ENCODE measurements at regions not wholly inside any gene's neighbourhood (a gene's known extent, or its start where the extent isn't known, plus 50 kb on each side); places are given as distances from the start of the nearest gene placed in this dataset.

DNA sequence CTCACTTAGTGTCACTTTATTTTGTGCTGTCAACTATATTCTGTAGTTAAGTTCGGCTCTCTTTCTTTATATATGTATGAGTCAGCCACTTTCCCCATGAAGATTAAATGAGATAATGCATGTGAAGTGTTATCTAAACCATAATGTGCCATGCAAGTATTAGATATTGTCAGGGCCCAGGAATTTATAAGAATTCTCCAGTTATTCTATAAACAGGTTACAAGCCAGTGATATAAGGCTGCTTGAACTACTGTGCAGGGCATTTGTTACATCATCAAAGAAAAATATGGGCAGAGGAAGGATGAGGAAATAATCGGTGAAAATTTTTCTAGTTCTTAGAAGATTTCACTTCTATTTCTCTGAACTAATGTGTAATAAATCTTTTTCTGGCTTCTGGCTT lies 1049.0 kb upstream of the NR2F2 start:
- no peak overlapping the region for H3K4me3 Mint-ChIP-seq (ENCODE audit: unreplicated experiment)
- no peak for DNase-seq (ENCODE audit: unreplicated experiment)
- no peaks in the 10 kb centered on the region for H3K27me3 Mint-ChIP-seq (ENCODE audit: insufficient read depth, unreplicated experiment)
- ChIA-PET CTCF (interaction anchor here (0.8 to 1.8 kb wide), 4 partner anchors 9 to 547 kb away, joined by 3 to 5 read pairs (median 4); no protein-coding TSS in a partner anchor), POLR2A (no interaction called here)
- H3K4me1 Mint-ChIP-seq (ENCODE audit: insufficient read depth, unreplicated experiment) = no peaks in the 10 kb centered on the region
- H3K27ac Mint-ChIP-seq (ENCODE audit: low read depth, unreplicated experiment) = no peak overlapping the region
- no peaks in the 10 kb centered on the region for H3K9me3 Mint-ChIP-seq (ENCODE audit: unreplicated experiment)
- BruUV-seq (replicated peaks) = no TSS peak
- no peaks in the 10 kb centered on the region for H3K36me3 Mint-ChIP-seq (ENCODE audit: insufficient read depth, unreplicated experiment)
- TF ChIP-seq, protein P1, sequence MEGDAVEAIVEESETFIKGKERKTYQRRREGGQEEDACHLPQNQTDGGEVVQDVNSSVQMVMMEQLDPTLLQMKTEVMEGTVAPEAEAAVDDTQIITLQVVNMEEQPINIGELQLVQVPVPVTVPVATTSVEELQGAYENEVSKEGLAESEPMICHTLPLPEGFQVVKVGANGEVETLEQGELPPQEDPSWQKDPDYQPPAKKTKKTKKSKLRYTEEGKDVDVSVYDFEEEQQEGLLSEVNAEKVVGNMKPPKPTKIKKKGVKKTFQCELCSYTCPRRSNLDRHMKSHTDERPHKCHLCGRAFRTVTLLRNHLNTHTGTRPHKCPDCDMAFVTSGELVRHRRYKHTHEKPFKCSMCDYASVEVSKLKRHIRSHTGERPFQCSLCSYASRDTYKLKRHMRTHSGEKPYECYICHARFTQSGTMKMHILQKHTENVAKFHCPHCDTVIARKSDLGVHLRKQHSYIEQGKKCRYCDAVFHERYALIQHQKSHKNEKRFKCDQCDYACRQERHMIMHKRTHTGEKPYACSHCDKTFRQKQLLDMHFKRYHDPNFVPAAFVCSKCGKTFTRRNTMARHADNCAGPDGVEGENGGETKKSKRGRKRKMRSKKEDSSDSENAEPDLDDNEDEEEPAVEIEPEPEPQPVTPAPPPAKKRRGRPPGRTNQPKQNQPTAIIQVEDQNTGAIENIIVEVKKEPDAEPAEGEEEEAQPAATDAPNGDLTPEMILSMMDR (IDR thresholded peaks at IDR 0.05; ENCODE audit: unreplicated experiment) = no peak
- intact Hi-C loops (cut with micrococcal nuclease) = no loop called here

DNA sequence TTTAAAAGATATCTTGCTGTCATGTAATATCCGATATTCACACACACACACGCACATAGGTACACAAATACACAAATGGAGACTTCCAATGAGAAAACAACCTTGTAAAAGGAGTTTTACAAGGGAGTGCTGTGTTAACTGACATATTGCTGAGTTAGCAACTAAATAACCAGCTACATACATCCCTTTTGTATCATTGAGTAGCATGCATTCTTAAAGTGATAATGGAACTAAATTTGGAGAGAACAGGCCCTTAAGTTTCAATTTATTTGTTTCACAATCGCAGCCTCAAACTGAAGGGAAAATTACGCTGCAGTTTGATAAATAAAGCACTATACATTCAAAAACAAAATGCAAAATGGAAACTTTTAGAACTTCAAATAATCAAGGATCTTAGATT lies 1046.0 kb upstream of the NR2F2 start:
- BruUV-seq (replicated peaks) = no TSS peak
- Mint-ChIP-seq H3K36me3 (ENCODE audit: insufficient read depth, unreplicated experiment) (no peaks in the 10 kb centered on the region), H3K4me1 (ENCODE audit: insufficient read depth, unreplicated experiment) (no peaks in the 10 kb centered on the region), H3K27ac (ENCODE audit: low read depth, unreplicated experiment) (no peak overlapping the region), H3K9me3 (ENCODE audit: unreplicated experiment) (no peaks in the 10 kb centered on the region), H3K27me3 (ENCODE audit: insufficient read depth, unreplicated experiment) (no peaks in the 10 kb centered on the region), H3K4me3 (ENCODE audit: unreplicated experiment) (no peak overlapping the region)
- TF ChIP-seq, protein P1 (IDR thresholded peaks at IDR 0.05; ENCODE audit: unreplicated experiment) = no peak
- DNase-seq (ENCODE audit: unreplicated experiment) = no peak
- intact Hi-C loops (cut with micrococcal nuclease) = no loop called here
- CTCF ChIA-PET = interaction anchor here (0.8 to 1.3 kb wide), 2 partner anchors 9 to 1043 kb away, joined by 3 to 5 read pairs; no protein-coding TSS in a partner anchor
- POLR2A ChIA-PET = no interaction called here

DNA sequence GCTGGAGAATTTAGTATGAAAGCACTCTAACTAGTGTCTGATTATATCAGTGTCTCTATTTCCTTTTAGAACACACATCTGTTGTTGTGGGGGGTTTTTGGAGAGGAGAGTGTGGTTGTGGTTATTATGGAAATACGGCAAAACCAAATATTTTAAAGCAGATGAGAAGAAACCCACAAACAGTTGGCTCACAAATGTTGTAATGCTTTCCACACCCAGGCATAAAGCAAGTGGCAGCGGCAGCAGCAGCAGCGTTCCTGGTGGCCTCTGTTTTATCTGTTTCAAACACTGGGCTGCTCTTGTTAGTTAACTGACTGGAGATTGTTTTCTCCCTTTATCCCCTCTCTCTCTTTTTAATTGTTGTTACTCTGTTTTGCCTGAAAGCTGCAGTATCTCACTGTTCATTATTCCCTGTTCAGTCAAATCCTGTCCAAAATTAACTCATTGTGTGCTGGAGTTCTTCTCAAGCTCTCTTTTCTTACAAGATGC lies 1045.5 kb upstream of the NR2F2 start:
- no peak overlapping the region for H3K27ac Mint-ChIP-seq (ENCODE audit: low read depth, unreplicated experiment)
- no peaks in the 10 kb centered on the region for H3K9me3 Mint-ChIP-seq (ENCODE audit: unreplicated experiment)
- DNase-seq (ENCODE audit: unreplicated experiment) = no peak
- H3K4me1 Mint-ChIP-seq (ENCODE audit: insufficient read depth, unreplicated experiment) = no peaks in the 10 kb centered on the region
- no peaks in the 10 kb centered on the region for H3K27me3 Mint-ChIP-seq (ENCODE audit: insufficient read depth, unreplicated experiment)
- POLR2A ChIA-PET = interaction anchor here (0.5 kb wide), 1 partner anchor 1419 kb away, joined by 3 read pairs; no protein-coding TSS in a partner anchor
- CTCF ChIA-PET = interaction anchor here (0.5 to 1.4 kb wide), 3 partner anchors 259 to 1432 kb away, joined by 3 to 4 read pairs (median 3); no protein-coding TSS in a partner anchor
- no TSS peak for BruUV-seq (replicated peaks)
- intact Hi-C loops (cut with micrococcal nuclease) = no loop called here
- no peaks in the 10 kb centered on the region for H3K36me3 Mint-ChIP-seq (ENCODE audit: insufficient read depth, unreplicated experiment)
- TF ChIP-seq, protein P1 (IDR thresholded peaks at IDR 0.05; ENCODE audit: unreplicated experiment) = no peak
- H3K4me3 Mint-ChIP-seq (ENCODE audit: unreplicated experiment) = no peak overlapping the region

DNA sequence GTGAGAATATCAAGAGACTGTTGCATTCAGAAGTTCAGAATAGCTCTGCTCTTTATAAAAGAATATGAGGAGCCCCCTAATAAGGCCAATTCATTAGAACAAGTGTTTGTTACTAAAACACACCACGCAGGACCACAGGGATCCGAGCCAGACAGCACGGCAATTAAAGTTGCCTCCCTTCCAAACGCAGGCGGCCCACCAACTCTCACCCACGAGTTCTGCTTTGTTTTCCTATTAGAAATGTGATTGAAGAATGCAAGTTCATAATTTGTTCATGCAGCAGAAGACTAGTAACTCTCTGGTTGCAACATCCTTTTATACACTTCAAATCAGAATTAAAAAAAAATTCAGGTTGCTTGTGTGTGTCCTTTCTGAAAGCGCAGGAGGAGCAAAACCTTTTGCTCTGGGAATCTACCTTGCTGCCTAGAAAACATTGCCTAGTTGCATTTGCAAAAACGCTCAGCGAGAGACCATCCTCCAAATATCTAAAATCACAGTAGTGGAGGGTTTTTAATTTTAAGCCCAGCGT lies 1044.1 kb upstream of the NR2F2 start:
- Mint-ChIP-seq H3K4me3 (ENCODE audit: unreplicated experiment) (no peak overlapping the region), H3K4me1 (ENCODE audit: insufficient read depth, unreplicated experiment) (no peaks in the 10 kb centered on the region), H3K27me3 (ENCODE audit: insufficient read depth, unreplicated experiment) (no peaks in the 10 kb centered on the region), H3K9me3 (ENCODE audit: unreplicated experiment) (no peaks in the 10 kb centered on the region), H3K27ac (ENCODE audit: low read depth, unreplicated experiment) (no peak overlapping the region), H3K36me3 (ENCODE audit: insufficient read depth, unreplicated experiment) (no peaks in the 10 kb centered on the region)
- DNase-seq (ENCODE audit: unreplicated experiment) = no peak
- intact Hi-C loops (cut with micrococcal nuclease) = no loop called here
- ChIA-PET CTCF (interaction anchor here (0.6 to 2.2 kb wide), 4 partner anchors 10 to 261 kb away, joined by 3 to 8 read pairs (median 4); no protein-coding TSS in a partner anchor), POLR2A (interaction anchor here (1.2 kb wide), 1 partner anchor 1046 kb away, joined by 3 read pairs; no protein-coding TSS in a partner anchor)
- TF ChIP-seq, protein P1 (IDR thresholded peaks at IDR 0.05; ENCODE audit: unreplicated experiment) = no peak
- no TSS peak for BruUV-seq (replicated peaks)

All from MCF 10A (cell line).